ENCODE measurements at regions not wholly inside any gene's neighbourhood (a gene's known extent, or its start where the extent isn't known, plus 50 kb on each side); places are given as distances from the start of the nearest gene placed in this dataset.

DNA sequence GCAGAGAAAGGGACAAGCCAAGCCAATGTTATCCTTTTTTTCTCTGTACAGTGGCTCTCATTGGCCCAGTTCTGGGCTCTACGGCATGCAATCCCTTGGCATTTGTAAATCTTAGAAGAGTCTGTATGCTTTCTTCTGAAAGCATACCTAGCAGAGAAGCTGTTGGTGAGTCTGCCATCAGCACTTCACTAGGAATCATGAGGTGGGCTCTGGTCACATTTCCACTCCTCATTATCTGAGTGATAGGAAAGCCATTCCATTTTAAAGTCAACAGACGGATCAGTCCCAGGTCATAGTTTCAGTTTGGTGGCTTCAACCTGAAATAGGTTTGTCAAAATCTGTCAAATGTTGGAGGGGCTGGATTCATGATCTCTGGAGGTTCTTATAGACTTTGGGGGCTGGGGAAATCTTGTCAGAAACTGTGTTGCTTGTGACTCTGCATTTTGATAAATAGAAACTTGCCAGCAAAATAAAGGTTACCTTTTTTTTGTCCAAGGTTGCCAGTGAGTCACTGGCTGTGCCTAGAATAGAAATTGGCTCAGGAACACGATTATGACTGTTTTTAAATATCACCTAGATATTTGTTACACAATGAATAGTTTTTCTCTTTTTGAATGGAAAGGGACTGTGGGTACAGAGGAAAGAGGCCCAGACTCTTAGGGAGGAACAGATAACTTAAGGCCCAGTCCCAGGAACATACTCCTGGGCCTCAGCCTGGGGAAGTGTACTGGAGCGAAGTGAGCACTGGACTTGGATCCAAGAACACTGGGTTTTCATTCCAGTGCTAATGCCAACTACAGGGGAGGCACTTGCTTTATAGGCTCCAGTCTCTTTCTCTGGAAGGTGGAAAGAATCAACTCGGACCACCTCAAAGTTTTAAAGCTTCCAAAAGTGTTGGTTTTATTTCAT lies 183.1 kb downstream of the NMUR2 start:
- no peak for DNase-seq
- H3K4me3 ChIP-seq (replicated peaks in 1 of 3), result no peak overlapping the region
- H3K27ac ChIP-seq, result no peak overlapping the region
- intact Hi-C loops (cut with DNase I), result no loop called here
- 84 to 86% methylated on average over 5 of the region's 5 CpGs for WGBS, 2 donors
- H3K27me3 ChIP-seq, result no peaks in the 10 kb centered on the region
- no peaks in the 10 kb centered on the region for H3K9me3 ChIP-seq
- peaks cover 0 to 10% of the 10 kb centered on the region in 2 donors for H3K4me1 ChIP-seq
- H3K36me3 ChIP-seq, result no peaks in the 10 kb centered on the region
- TF ChIP-seq CTCF (IDR thresholded peaks at IDR 0.05), result no peak

DNA sequence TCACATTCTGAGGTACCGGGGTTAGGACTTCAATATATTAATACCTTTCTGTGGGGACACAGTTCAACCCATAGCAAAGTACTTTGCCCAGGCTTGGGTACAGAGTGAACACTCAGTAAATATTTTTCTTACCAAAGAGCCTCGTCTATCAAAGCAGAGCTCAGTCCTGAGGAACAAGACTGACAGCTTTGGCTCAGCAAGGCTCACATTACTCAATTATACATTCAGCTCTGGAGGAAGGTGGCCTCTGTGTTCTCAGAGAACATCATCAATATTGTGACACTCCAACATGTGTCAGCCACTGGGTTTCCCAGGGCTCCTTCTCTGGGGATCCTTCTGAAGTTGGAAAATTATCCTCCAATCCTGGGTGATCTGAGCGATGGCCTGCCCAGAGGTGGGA lies 186.4 kb downstream of the NMUR2 start:
- DNase-seq, result no peak
- TF ChIP-seq CTCF (IDR thresholded peaks at IDR 0.05), result no peak
- TF ChIP-seq POLR2A (IDR thresholded peaks at IDR 0.05), result no peak
- no peak overlapping the region for H3K4me3 ChIP-seq (replicated peaks in 1 of 3)
- H3K4me1 ChIP-seq, result peaks cover 0 to 10% of the 10 kb centered on the region in 2 donors
- no peaks in the 10 kb centered on the region for H3K27me3 ChIP-seq
- no peak overlapping the region for H3K27ac ChIP-seq
- intact Hi-C loops (cut with DNase I), result no loop called here
- H3K36me3 ChIP-seq, result no peaks in the 10 kb centered on the region
- WGBS, 2 donors, result 37 to 54% methylated on average over 3 of the region's 3 CpGs
- H3K9me3 ChIP-seq, result no peaks in the 10 kb centered on the region

- Histone ChIP-seq H3K9me3 (no peaks in the 10 kb centered on the region), H3K36me3 (no peaks in the 10 kb centered on the region), H3K4me3 (replicated peaks in 1 of 3) (no peak overlapping the region), H3K4me1 (no peaks in the 10 kb centered on the region), H3K27ac (no peak overlapping the region), H3K27me3 (no peaks in the 10 kb centered on the region)
- TF ChIP-seq CTCF (IDR thresholded peaks at IDR 0.05) (no peak), POLR2A (IDR thresholded peaks at IDR 0.05) (no peak)
- intact Hi-C loops (cut with DNase I), result no loop called here
- 46 to 74% methylated on average over 1 of the region's 1 CpG for WGBS, 2 donors
- DNase-seq, result no peak
Measured at GRCh38 chr5:152205804-152206203, 199.3 kb downstream of the NMUR2 start.

DNA sequence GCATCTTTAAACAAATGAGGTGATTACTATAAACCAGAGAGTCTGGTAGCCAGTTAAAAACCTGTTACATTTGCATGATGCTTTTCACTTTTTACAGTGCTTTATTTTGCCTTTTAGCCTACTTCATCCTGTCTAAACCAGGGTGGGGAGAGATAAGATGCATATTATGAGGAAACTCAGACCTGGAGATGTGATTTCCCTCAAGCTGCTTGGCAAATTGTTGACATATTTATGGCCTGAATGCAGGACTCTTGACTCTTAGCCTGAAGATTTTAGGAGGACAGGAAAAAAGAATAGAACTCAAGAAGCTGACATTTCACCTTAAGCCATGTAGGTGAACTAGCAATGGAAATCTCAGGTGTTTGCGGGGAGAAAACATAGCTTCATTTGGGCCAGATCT lies 202.8 kb downstream of the NMUR2 start:
- no peaks in the 10 kb centered on the region for H3K27me3 ChIP-seq
- 88 to 97% methylated on average over 1 of the region's 1 CpG for WGBS, 2 donors
- no peaks in the 10 kb centered on the region for H3K36me3 ChIP-seq
- intact Hi-C loops (cut with DNase I), result no loop called here
- TF ChIP-seq CTCF (IDR thresholded peaks at IDR 0.05) (no peak), POLR2A (IDR thresholded peaks at IDR 0.05) (no peak)
- DNase-seq, result no peak
- no peak overlapping the region for H3K4me3 ChIP-seq (replicated peaks in 1 of 3)
- no peaks in the 10 kb centered on the region for H3K4me1 ChIP-seq
- no peaks in the 10 kb centered on the region for H3K9me3 ChIP-seq
- H3K27ac ChIP-seq, result no peak overlapping the region

GRCh38 chr5:152193391-152194107 lies 211.5 kb downstream of the NMUR2 start:
- no peaks in the 10 kb centered on the region for H3K36me3 ChIP-seq
- no peak for DNase-seq
- no peak overlapping the region for H3K4me3 ChIP-seq (replicated peaks in 1 of 3)
- TF ChIP-seq POLR2A (IDR thresholded peaks at IDR 0.05), result no peak
- TF ChIP-seq CTCF (IDR thresholded peaks at IDR 0.05), result no peak
- no peak overlapping the region for H3K27ac ChIP-seq
- no peaks in the 10 kb centered on the region for H3K27me3 ChIP-seq
- no peaks in the 10 kb centered on the region for H3K4me1 ChIP-seq
- intact Hi-C loops (cut with DNase I), result no loop called here
- no peaks in the 10 kb centered on the region for H3K9me3 ChIP-seq

Measured in thyroid gland (tissue), 4 donors.